GM23338 (cell line): ENCODE measurements at regions not wholly inside any gene's neighbourhood (a gene's known extent, or its start where the extent isn't known, plus 50 kb on each side); places are given as distances from the start of the nearest gene placed in this dataset.
"Not testable (repeated sequence)": the region's sequence is repeated elsewhere in the genome, so short reads cannot be mapped to it uniquely, and the experiment has no call there.

Source experiments
- CREB1 ChIP-seq: fragments of 250-450 bp; sonication (Bioruptor Pico); IDR thresholded peaks from 2 replicates; pipeline ENCODE4 v1.5.0; 2020; ENCODE audit warnings: low read depth, mild to moderate bottlenecking, moderate library complexity
- CTCF ChIP-seq, 2 experiments: fragments of 200-600 bp in 1 of 2; sonication (generic) in 1 of 2; conservative IDR thresholded peaks; 2 replicates each; pipeline versions ENCODE4 v1.5.1 to v1.6.1; 2016 to 2017; ENCODE audit warnings: antibody characterized with exemption in 2 of 2, low read depth in 2 of 2, mild to moderate bottlenecking in 2 of 2, moderate library complexity in 1 of 2
- ETS1 ChIP-seq: IDR thresholded peaks from 2 replicates; pipeline ENCODE4 v1.6.1; 2016; ENCODE audit warnings: antibody characterized with exemption
- EZH2 ChIP-seq: fragments of 200-600 bp; sonication (generic); IDR thresholded peaks from one replicate; pipeline ENCODE4 v1.8.0; 2017; ENCODE audit warnings: antibody characterized with exemption, mild to moderate bottlenecking, low read depth; ENCODE audit not compliant: unreplicated experiment
- EZH2phosphoT487 ChIP-seq: fragments of 200-600 bp; sonication (generic); IDR thresholded peaks from one replicate; pipeline ENCODE4 v1.8.1; 2018; ENCODE audit warnings: antibody characterized with exemption; ENCODE audit not compliant: unreplicated experiment
- JUNB ChIP-seq: IDR thresholded peaks from one replicate; pipeline ENCODE4 v1.6.1; 2016; ENCODE audit warnings: antibody characterized with exemption; ENCODE audit not compliant: unreplicated experiment
- NANOG ChIP-seq: IDR thresholded peaks from 2 replicates; pipeline ENCODE4 v1.6.1; 2016; ENCODE audit warnings: antibody characterized with exemption, borderline replicate concordance
- POLR2AphosphoS5 ChIP-seq: IDR thresholded peaks from 2 replicates; pipeline ENCODE4 v1.6.1; 2016; ENCODE audit warnings: antibody characterized with exemption, low read depth
- REST ChIP-seq: IDR thresholded peaks from one replicate; pipeline ENCODE4 v1.6.1; 2018; ENCODE audit warnings: antibody characterized with exemption; ENCODE audit not compliant: unreplicated experiment
- STAT1 ChIP-seq: IDR thresholded peaks from one replicate; pipeline ENCODE4 v1.6.1; 2016; ENCODE audit warnings: antibody characterized with exemption; ENCODE audit not compliant: unreplicated experiment
- ZNF114 ChIP-seq: fragments of 250-450 bp; sonication (Bioruptor Pico); IDR thresholded peaks from 2 replicates; pipeline ENCODE4 v1.5.0; 2020; ENCODE audit warnings: mild to moderate bottlenecking, moderate library complexity
- ZNF462 ChIP-seq: fragments of 250-450 bp; sonication (Bioruptor Pico); IDR thresholded peaks from 2 replicates; pipeline ENCODE4 v1.5.0; 2020; ENCODE audit warnings: mild to moderate bottlenecking, moderate library complexity

GRCh38 chr5:40438646-40439045 lies 241.1 kb upstream of the PTGER4 start:
- TF ChIP-seq CTCF (conservative IDR thresholded peaks at IDR 0.05; ENCODE audit: low read depth in 2 of 2); EZH2; POLR2AphosphoS5; ETS1; JUNB; ZNF114 (CRISPR knock-in tag); REST; EZH2phosphoT487; ZNF462; NANOG; CREB1 (CRISPR knock-in tag); STAT1: not testable (repeated sequence)
